Gastroesophageal sphincter (tissue), 3 donors: ENCODE measurements at regions not wholly inside any gene's neighbourhood (a gene's known extent, or its start where the extent isn't known, plus 50 kb on each side); places are given as distances from the start of the nearest gene placed in this dataset.

Experiments
- EP300 ChIP-seq: sonication (generic); formaldehyde crosslinking; IDR thresholded peaks from one replicate; pipeline ENCODE4 v1.6.1; 2017; ENCODE audit warnings: antibody characterized with exemption, mild to moderate bottlenecking
- POLR2A ChIP-seq, 2 donors: fragments of 450-650 bp; IDR thresholded peaks; one replicate each; pipeline ENCODE4 v1.6.1; 2017; ENCODE audit warnings: antibody characterized with exemption in 2 of 2, mild to moderate bottlenecking in 2 of 2, moderate library complexity in 1 of 2
- TF ChIP-seq, protein P1 (sequence below), 4 experiments: fragments of 200-600 bp in 2 of 4; fragments of 450-650 bp in 2 of 4; sonication (generic) in 1 of 4; IDR thresholded peaks; one replicate each; pipeline ENCODE4 v1.5.1; 2017 to 2019; ENCODE audit warnings: antibody characterized with exemption in 4 of 4, mild to moderate bottlenecking in 2 of 4, moderate library complexity in 2 of 4

DNA sequence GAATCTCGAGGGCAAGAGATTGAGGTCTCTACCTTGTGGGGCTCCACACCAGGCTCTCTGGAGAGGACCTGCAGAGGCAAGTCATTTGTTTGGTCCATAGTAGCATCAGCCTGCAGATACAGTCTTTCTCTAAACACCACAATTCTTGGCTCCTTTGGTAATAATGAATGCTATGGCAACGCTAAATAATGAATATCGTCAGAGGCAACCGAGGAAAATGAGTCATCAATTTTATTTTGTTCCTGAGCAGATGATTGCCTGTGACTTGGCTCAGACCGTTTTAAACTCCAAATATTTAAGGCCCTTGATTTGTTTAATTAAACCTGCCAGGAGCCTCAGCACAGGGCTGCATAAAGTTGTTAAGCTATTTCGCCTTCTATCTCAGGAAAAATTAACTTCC, 924.1 kb upstream of the TMEM132C start:
- TF ChIP-seq, protein P1, sequence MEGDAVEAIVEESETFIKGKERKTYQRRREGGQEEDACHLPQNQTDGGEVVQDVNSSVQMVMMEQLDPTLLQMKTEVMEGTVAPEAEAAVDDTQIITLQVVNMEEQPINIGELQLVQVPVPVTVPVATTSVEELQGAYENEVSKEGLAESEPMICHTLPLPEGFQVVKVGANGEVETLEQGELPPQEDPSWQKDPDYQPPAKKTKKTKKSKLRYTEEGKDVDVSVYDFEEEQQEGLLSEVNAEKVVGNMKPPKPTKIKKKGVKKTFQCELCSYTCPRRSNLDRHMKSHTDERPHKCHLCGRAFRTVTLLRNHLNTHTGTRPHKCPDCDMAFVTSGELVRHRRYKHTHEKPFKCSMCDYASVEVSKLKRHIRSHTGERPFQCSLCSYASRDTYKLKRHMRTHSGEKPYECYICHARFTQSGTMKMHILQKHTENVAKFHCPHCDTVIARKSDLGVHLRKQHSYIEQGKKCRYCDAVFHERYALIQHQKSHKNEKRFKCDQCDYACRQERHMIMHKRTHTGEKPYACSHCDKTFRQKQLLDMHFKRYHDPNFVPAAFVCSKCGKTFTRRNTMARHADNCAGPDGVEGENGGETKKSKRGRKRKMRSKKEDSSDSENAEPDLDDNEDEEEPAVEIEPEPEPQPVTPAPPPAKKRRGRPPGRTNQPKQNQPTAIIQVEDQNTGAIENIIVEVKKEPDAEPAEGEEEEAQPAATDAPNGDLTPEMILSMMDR (IDR thresholded peaks at IDR 0.05) = no peak
- TF ChIP-seq EP300 (no peak), POLR2A (IDR thresholded peaks at IDR 0.05) (no peak)
